ENCODE measurements at regions not wholly inside any gene's neighbourhood (a gene's known extent, or its start where the extent isn't known, plus 50 kb on each side); places are given as distances from the start of the nearest gene placed in this dataset.
"Not testable (repeated sequence)": the region's sequence is repeated elsewhere in the genome, so short reads cannot be mapped to it uniquely, and the experiment has no call there.

- H3K79me2 ChIP-seq (ENCODE audit: low read depth): no peaks in the 10 kb centered on the region
- DNase-seq: peak in 1 of 2 experiments; percentile 51
- peaks cover 11% of the 10 kb centered on the region; the same call in 1 of the 2 replicates for H3K4me1 ChIP-seq (replicated peaks; ENCODE audit: insufficient read depth)
- no peak overlapping the region for H3K27ac ChIP-seq
- H3K27me3 ChIP-seq (ENCODE audit: insufficient read depth, low read depth): no peaks in the 10 kb centered on the region
- H3K9me3 ChIP-seq (ENCODE audit: insufficient read depth, low read depth): no peaks in the 10 kb centered on the region
- H3K4me3 ChIP-seq: no peak overlapping the region
- no peaks in the 10 kb centered on the region for H3F3A ChIP-seq (ENCODE audit: insufficient read depth, low read depth)
- H3K4me2 ChIP-seq: no peak overlapping the region
- no peak overlapping the region for H2AFZ ChIP-seq
- no peaks in the 10 kb centered on the region for H3K36me3 ChIP-seq (ENCODE audit: low read depth)
- no peak for TF ChIP-seq EZH2 (IDR thresholded peaks at IDR 0.05; ENCODE audit: low read depth)
- TF ChIP-seq, protein P1, sequence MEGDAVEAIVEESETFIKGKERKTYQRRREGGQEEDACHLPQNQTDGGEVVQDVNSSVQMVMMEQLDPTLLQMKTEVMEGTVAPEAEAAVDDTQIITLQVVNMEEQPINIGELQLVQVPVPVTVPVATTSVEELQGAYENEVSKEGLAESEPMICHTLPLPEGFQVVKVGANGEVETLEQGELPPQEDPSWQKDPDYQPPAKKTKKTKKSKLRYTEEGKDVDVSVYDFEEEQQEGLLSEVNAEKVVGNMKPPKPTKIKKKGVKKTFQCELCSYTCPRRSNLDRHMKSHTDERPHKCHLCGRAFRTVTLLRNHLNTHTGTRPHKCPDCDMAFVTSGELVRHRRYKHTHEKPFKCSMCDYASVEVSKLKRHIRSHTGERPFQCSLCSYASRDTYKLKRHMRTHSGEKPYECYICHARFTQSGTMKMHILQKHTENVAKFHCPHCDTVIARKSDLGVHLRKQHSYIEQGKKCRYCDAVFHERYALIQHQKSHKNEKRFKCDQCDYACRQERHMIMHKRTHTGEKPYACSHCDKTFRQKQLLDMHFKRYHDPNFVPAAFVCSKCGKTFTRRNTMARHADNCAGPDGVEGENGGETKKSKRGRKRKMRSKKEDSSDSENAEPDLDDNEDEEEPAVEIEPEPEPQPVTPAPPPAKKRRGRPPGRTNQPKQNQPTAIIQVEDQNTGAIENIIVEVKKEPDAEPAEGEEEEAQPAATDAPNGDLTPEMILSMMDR (conservative IDR thresholded peaks at IDR 0.05): no peak
- no TSS peak for BruUV-seq (replicated peaks)
- H4K20me1 ChIP-seq (ENCODE audit: insufficient read depth): no peaks in the 10 kb centered on the region
- intact Hi-C loops (cut with micrococcal nuclease; ENCODE audit: unreplicated experiment): no loop called here
- POLR2A ChIA-PET (ENCODE audit: unreplicated experiment): no interaction called here
- no peaks in the 10 kb centered on the region for H3K9me2 ChIP-seq (ENCODE audit: insufficient read depth)
- CTCF ChIA-PET: no interaction called here
Measured at GRCh38 chr1:121522061-121522759, 337.4 kb downstream of the SRGAP2C start.

DNA sequence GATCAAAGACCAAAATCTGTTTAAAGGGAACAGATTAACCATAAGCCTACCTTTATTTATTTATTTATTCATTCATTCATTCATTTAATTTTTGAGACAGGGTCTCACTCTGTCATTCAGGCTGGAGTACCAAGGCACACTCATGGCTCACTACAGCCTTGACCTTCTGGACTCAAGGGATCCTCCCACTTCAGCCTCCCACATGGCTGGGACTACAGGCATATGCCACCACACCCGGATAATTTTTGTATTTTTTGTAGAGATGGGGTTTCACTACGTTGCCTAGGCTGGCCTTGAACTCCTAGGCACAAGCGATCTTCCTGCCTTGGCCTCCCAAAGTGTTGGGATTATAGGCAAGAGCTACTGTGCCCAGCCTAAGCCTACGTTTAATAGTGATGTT lies 338.3 kb downstream of the SRGAP2C start:
- H4K20me1 ChIP-seq (ENCODE audit: insufficient read depth); H3K79me2 ChIP-seq (ENCODE audit: low read depth); intact Hi-C loops (cut with micrococcal nuclease; ENCODE audit: unreplicated experiment); BruUV-seq (replicated peaks); H3K27me3 ChIP-seq (ENCODE audit: insufficient read depth, low read depth); H3K4me2 ChIP-seq; H2AFZ ChIP-seq; H3K9me2 ChIP-seq (ENCODE audit: insufficient read depth); DNase-seq; H3K9me3 ChIP-seq (ENCODE audit: insufficient read depth, low read depth); POLR2A ChIA-PET (ENCODE audit: unreplicated experiment); H3K27ac ChIP-seq; H3F3A ChIP-seq (ENCODE audit: insufficient read depth, low read depth); H3K4me3 ChIP-seq; H3K36me3 ChIP-seq (ENCODE audit: low read depth): not testable (repeated sequence)
- CTCF ChIA-PET: interaction anchor here (0.5 kb wide), 1 partner anchor 31 kb away, joined by 4 read pairs; no protein-coding TSS in a partner anchor
- H3K4me1 ChIP-seq (replicated peaks; ENCODE audit: insufficient read depth): peaks cover 11% of the 10 kb centered on the region; the same call in 1 of the 2 replicates

DNA sequence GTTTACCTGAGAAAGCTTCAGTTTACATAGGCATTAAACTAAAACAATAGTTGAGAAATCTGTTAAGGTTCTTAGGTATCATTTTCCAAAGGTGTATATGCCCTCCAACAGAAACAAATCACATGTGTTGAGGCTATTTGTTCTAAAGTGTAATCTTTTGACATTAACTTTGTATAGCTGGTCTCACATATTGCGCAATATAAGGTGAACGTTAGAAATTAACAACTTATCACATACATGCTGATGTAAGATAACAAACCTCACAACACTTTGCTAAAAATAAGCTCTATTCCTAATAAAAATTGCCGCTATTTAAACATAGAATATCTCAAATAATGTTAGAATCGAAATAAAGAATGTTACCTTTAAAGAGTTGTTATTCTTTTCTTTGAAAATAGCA lies 340.6 kb downstream of the SRGAP2C start:
- no TSS peak for BruUV-seq (replicated peaks)
- no peak for TF ChIP-seq EZH2 (IDR thresholded peaks at IDR 0.05; ENCODE audit: low read depth)
- TF ChIP-seq, protein P1 (conservative IDR thresholded peaks at IDR 0.05): no peak
- no peaks in the 10 kb centered on the region for H3K9me3 ChIP-seq (ENCODE audit: insufficient read depth, low read depth)
- no peak for DNase-seq
- H3K4me1 ChIP-seq (replicated peaks; ENCODE audit: insufficient read depth): peaks cover 4% of the 10 kb centered on the region; the same call in 1 of the 2 replicates
- H3K27ac ChIP-seq: no peak overlapping the region
- no peaks in the 10 kb centered on the region for H3F3A ChIP-seq (ENCODE audit: insufficient read depth, low read depth)
- no peaks in the 10 kb centered on the region for H3K79me2 ChIP-seq (ENCODE audit: low read depth)
- POLR2A ChIA-PET (ENCODE audit: unreplicated experiment): no interaction called here
- CTCF ChIA-PET: no interaction called here
- no peak overlapping the region for H3K4me3 ChIP-seq
- intact Hi-C loops (cut with micrococcal nuclease; ENCODE audit: unreplicated experiment): no loop called here
- H3K27me3 ChIP-seq (ENCODE audit: insufficient read depth, low read depth): no peaks in the 10 kb centered on the region
- H3K9me2 ChIP-seq (ENCODE audit: insufficient read depth): no peaks in the 10 kb centered on the region
- no peaks in the 10 kb centered on the region for H3K36me3 ChIP-seq (ENCODE audit: low read depth)
- H4K20me1 ChIP-seq (ENCODE audit: insufficient read depth): no peaks in the 10 kb centered on the region
- H3K4me2 ChIP-seq: no peak overlapping the region
- H2AFZ ChIP-seq: no peak overlapping the region

- H3K9me2 ChIP-seq (ENCODE audit: insufficient read depth); H3K27ac ChIP-seq; BruUV-seq (replicated peaks); CTCF ChIA-PET; H4K20me1 ChIP-seq (ENCODE audit: insufficient read depth); H3K27me3 ChIP-seq (ENCODE audit: insufficient read depth, low read depth); intact Hi-C loops (cut with micrococcal nuclease; ENCODE audit: unreplicated experiment); H2AFZ ChIP-seq; H3F3A ChIP-seq (ENCODE audit: insufficient read depth, low read depth); H3K36me3 ChIP-seq (ENCODE audit: low read depth); DNase-seq; H3K9me3 ChIP-seq (ENCODE audit: insufficient read depth, low read depth); H3K4me2 ChIP-seq; H3K4me3 ChIP-seq; POLR2A ChIA-PET (ENCODE audit: unreplicated experiment); H3K4me1 ChIP-seq (replicated peaks; ENCODE audit: insufficient read depth); H3K79me2 ChIP-seq (ENCODE audit: low read depth): not testable (repeated sequence)
Measured at GRCh38 chr1:121528958-121529357, 344.2 kb downstream of the SRGAP2C start.

GRCh38 chr1:121530026-121530425 lies 345.3 kb downstream of the SRGAP2C start:
- H3K9me2 ChIP-seq (ENCODE audit: insufficient read depth); BruUV-seq (replicated peaks); H3F3A ChIP-seq (ENCODE audit: insufficient read depth, low read depth); H3K79me2 ChIP-seq (ENCODE audit: low read depth); H3K27ac ChIP-seq; H3K4me1 ChIP-seq (replicated peaks; ENCODE audit: insufficient read depth); H2AFZ ChIP-seq; H4K20me1 ChIP-seq (ENCODE audit: insufficient read depth); intact Hi-C loops (cut with micrococcal nuclease; ENCODE audit: unreplicated experiment); DNase-seq; CTCF ChIA-PET; H3K4me3 ChIP-seq; H3K9me3 ChIP-seq (ENCODE audit: insufficient read depth, low read depth); H3K36me3 ChIP-seq (ENCODE audit: low read depth); H3K27me3 ChIP-seq (ENCODE audit: insufficient read depth, low read depth); POLR2A ChIA-PET (ENCODE audit: unreplicated experiment); H3K4me2 ChIP-seq: not testable (repeated sequence)

DNA sequence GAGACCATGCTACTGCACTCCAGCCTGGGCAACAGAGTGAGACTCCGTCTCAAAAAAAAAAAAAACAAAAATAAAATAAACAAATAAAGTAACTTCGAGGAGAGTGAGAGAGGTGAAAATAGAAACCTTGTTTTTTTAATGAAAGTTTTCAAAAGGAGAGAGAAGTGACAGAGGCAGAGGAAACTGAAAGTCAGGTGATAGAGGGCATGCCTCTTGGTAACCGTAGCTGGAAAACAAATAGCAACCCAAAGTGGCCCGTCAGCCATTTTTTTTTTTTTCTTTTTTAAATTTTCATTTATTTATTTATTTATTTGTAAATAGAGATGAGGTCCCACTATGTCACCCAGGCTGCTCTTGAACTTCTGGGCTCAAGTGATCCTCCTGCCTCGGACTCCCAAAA lies 347.0 kb downstream of the SRGAP2C start:
- H3F3A ChIP-seq (ENCODE audit: insufficient read depth, low read depth); POLR2A ChIA-PET (ENCODE audit: unreplicated experiment); H3K4me2 ChIP-seq; DNase-seq; H3K27me3 ChIP-seq (ENCODE audit: insufficient read depth, low read depth); CTCF ChIA-PET; H3K4me1 ChIP-seq (replicated peaks; ENCODE audit: insufficient read depth); H3K36me3 ChIP-seq (ENCODE audit: low read depth); H3K9me3 ChIP-seq (ENCODE audit: insufficient read depth, low read depth); H3K27ac ChIP-seq; H2AFZ ChIP-seq; H4K20me1 ChIP-seq (ENCODE audit: insufficient read depth); H3K79me2 ChIP-seq (ENCODE audit: low read depth); intact Hi-C loops (cut with micrococcal nuclease; ENCODE audit: unreplicated experiment); H3K9me2 ChIP-seq (ENCODE audit: insufficient read depth); BruUV-seq (replicated peaks); H3K4me3 ChIP-seq: not testable (repeated sequence)
